GM12873 (cell line): ENCODE measurements at regions not wholly inside any gene's neighbourhood (a gene's known extent, or its start where the extent isn't known, plus 50 kb on each side); places are given as distances from the start of the nearest gene placed in this dataset.

ENCODE experiments used
- CTCF ChIP-seq: IDR thresholded peaks from 2 replicates; pipeline ENCODE4 v1.5.1; 2012; ENCODE audit warnings: low read depth, mild to moderate bottlenecking, moderate library complexity, low read length, control low read depth; ENCODE audit not compliant: insufficient read depth; ENCODE audit errors: missing control alignments

GRCh38 chr4:141409556-141409955 is 188.9 kb downstream of the ZNF330 start:
- no peak for TF ChIP-seq CTCF

- TF ChIP-seq CTCF = no peak
These were observed 190.1 kb downstream of the ZNF330 start for GRCh38 chr4:141410839-141411238.

- no peak for TF ChIP-seq CTCF
These were observed 191.2 kb downstream of the ZNF330 start for GRCh38 chr4:141411936-141412335.

- no peak for TF ChIP-seq CTCF
These were observed 192.7 kb downstream of the ZNF330 start for GRCh38 chr4:141413366-141413765.

GRCh38 chr4:141415651-141416050 is 195.0 kb downstream of the ZNF330 start:
- no peak for TF ChIP-seq CTCF

GRCh38 chr4:141416219-141416618 is 195.5 kb downstream of the ZNF330 start:
- TF ChIP-seq CTCF = no peak

GRCh38 chr4:141416677-141417363 is 196.1 kb downstream of the ZNF330 start:
- TF ChIP-seq CTCF = no peak
